Retinal pigment epithelial cell (primary cell): ENCODE measurements at regions not wholly inside any gene's neighbourhood (a gene's known extent, or its start where the extent isn't known, plus 50 kb on each side); places are given as distances from the start of the nearest gene placed in this dataset.
"Not testable (repeated sequence)": the region's sequence is repeated elsewhere in the genome, so short reads cannot be mapped to it uniquely, and the experiment has no call there.

Source experiments
- DNase-seq: peaks from one replicate; pipeline ENCODE4 v3.0.0-alpha.2; 2010; ENCODE audit warnings: low read depth
- H3K4me3 ChIP-seq: 2 replicates; pipeline ENCODE4 v1.5.1; 2011; ENCODE audit warnings: mild to moderate bottlenecking, low read length, control low read depth, moderate library complexity
- TF ChIP-seq, protein P1 (sequence below): conservative IDR thresholded peaks from 2 replicates; pipeline ENCODE4 v1.5.1; 2011; ENCODE audit warnings: low read depth, low read length, control low read depth, inconsistent platforms

GRCh38 chr10:117439243-117439912 lies 64.1 kb upstream of the PDZD8 start:
- H3K4me3 ChIP-seq, result no peak overlapping the region
- no peak for DNase-seq
- TF ChIP-seq, protein P1, sequence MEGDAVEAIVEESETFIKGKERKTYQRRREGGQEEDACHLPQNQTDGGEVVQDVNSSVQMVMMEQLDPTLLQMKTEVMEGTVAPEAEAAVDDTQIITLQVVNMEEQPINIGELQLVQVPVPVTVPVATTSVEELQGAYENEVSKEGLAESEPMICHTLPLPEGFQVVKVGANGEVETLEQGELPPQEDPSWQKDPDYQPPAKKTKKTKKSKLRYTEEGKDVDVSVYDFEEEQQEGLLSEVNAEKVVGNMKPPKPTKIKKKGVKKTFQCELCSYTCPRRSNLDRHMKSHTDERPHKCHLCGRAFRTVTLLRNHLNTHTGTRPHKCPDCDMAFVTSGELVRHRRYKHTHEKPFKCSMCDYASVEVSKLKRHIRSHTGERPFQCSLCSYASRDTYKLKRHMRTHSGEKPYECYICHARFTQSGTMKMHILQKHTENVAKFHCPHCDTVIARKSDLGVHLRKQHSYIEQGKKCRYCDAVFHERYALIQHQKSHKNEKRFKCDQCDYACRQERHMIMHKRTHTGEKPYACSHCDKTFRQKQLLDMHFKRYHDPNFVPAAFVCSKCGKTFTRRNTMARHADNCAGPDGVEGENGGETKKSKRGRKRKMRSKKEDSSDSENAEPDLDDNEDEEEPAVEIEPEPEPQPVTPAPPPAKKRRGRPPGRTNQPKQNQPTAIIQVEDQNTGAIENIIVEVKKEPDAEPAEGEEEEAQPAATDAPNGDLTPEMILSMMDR, result no peak

GRCh38 chr10:117432866-117433265 lies 57.6 kb upstream of the PDZD8 start:
- H3K4me3 ChIP-seq, result no peak overlapping the region
- no peak for DNase-seq
- TF ChIP-seq, protein P1, result no peak

GRCh38 chr10:117431160-117431559 lies 55.9 kb upstream of the PDZD8 start:
- TF ChIP-seq, protein P1, result no peak
- H3K4me3 ChIP-seq, result no peak overlapping the region
- no peak for DNase-seq

DNA sequence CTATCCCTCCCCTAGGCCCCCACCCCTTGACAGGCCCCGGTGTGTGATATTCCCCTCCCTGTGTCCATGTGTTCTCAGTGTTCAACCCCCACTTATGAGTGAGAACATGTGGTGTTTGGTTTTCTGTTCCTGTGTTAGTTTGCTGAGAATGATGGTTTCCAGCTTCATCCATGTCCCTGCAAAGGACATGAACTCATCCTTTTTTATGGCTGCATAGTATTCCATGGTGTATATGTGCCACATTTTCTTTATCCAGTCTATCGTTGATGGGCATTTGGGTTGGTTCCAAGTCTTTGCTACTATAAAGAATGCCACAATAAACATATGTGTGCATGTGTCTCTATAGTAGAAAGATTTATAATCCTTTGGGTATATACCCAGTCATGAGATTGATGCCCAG lies 55.3 kb upstream of the PDZD8 start:
- not testable (repeated sequence) for H3K4me3 ChIP-seq, DNase-seq

GRCh38 chr10:117429643-117430265 lies 54.5 kb upstream of the PDZD8 start:
- DNase-seq, result no peak
- TF ChIP-seq, protein P1, result no peak
- H3K4me3 ChIP-seq, result no peak overlapping the region

GRCh38 chr10:117427356-117427755 lies 52.1 kb upstream of the PDZD8 start:
- DNase-seq, result no peak
- TF ChIP-seq, protein P1, result no peak
- no peak overlapping the region for H3K4me3 ChIP-seq

DNA sequence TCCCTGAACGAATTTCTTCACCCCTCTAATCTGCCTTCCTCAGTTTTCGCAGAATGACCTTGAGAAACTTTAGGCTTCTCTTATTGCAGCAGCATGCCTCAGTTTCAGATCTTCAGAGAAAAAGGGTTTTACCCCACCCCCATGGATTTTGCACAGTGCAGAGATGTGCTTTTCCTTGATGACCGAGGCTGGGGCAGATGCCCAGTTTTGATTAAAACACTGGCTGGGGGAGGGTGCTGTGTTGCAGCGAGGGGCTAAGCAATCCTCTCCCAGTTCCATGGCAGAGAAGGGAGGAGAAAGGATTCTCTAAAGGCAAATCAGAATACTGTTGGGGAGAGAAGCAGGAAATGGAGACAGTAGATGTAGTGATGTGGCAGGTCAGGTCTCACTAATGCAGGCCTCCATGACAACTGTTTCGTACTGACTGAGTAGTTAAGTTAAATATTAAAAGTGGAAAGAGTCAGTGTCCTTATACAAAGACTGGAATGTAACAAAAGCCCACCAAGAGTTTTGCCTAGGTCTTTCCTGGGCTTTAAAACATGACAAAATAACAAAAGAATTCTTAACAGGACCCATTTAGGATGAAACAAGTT lies 50.8 kb upstream of the PDZD8 start:
- no peak overlapping the region for H3K4me3 ChIP-seq
- DNase-seq, result no peak
- TF ChIP-seq, protein P1, result no peak
